GM19372 (cell line): ENCODE measurements at regions not wholly inside any gene's neighbourhood (a gene's known extent, or its start where the extent isn't known, plus 50 kb on each side); places are given as distances from the start of the nearest gene placed in this dataset.
"Not testable (repeated sequence)": the region's sequence is repeated elsewhere in the genome, so short reads cannot be mapped to it uniquely, and the experiment has no call there.

ENCODE experiments used
- ATAC-seq: cut with Tn5 transposase; IDR thresholded peaks from one replicate; pipeline ENCODE4 v1.9.1; 2021; ENCODE audit warnings: mild to moderate bottlenecking, low read depth, moderate library complexity; ENCODE audit not compliant: unreplicated experiment

GRCh38 chr9:129420721-129421120 lies 200.2 kb downstream of the C9orf50 start:
- no peak for ATAC-seq

GRCh38 chr9:129419382-129419899 lies 201.5 kb downstream of the C9orf50 start:
- ATAC-seq = no peak

- no peak for ATAC-seq
These were observed 202.4 kb downstream of the C9orf50 start for GRCh38 chr9:129418451-129418850.

- ATAC-seq = no peak
These were observed 203.9 kb downstream of the C9orf50 start for GRCh38 chr9:129416821-129417539.

- ATAC-seq = no peak
These were observed 204.8 kb downstream of the C9orf50 start for GRCh38 chr9:129415942-129416651.

- ATAC-seq = no peak
These were observed 205.6 kb downstream of the C9orf50 start for GRCh38 chr9:129414993-129415941.

GRCh38 chr9:129414377-129414992 lies 206.4 kb downstream of the C9orf50 start:
- ATAC-seq = no peak

GRCh38 chr9:129413537-129414376 lies 207.1 kb downstream of the C9orf50 start:
- peak; percentile 90 for ATAC-seq

GRCh38 chr9:129412814-129413536 lies 207.9 kb downstream of the C9orf50 start:
- no peak for ATAC-seq

GRCh38 chr9:129412176-129412813 lies 208.6 kb downstream of the C9orf50 start:
- not testable (repeated sequence) for ATAC-seq

GRCh38 chr9:129411501-129412175 lies 209.3 kb downstream of the C9orf50 start:
- no peak for ATAC-seq

GRCh38 chr9:129410226-129410625 lies 210.7 kb downstream of the C9orf50 start:
- ATAC-seq = no peak

GRCh38 chr9:129408535-129409215 lies 212.2 kb downstream of the C9orf50 start:
- no peak for ATAC-seq

- ATAC-seq = no peak
These were observed 212.9 kb downstream of the C9orf50 start for GRCh38 chr9:129407905-129408452.

- ATAC-seq = no peak
These were observed 214.3 kb downstream of the C9orf50 start for GRCh38 chr9:129406278-129407225.

GRCh38 chr9:129405827-129406213 lies 215.1 kb downstream of the C9orf50 start:
- no peak for ATAC-seq
